ENCODE measurements at regions not wholly inside any gene's neighbourhood (a gene's known extent, or its start where the extent isn't known, plus 50 kb on each side); places are given as distances from the start of the nearest gene placed in this dataset.

GRCh38 chr9:80554856-80555255, 983.1 kb downstream of the TLE4 start:
- no peak for DNase-seq (ENCODE audit: low read depth, low spot score)

GRCh38 chr9:80554301-80554700, 982.5 kb downstream of the TLE4 start:
- no peak for DNase-seq (ENCODE audit: low read depth, low spot score)

GRCh38 chr9:80552931-80553330, 981.2 kb downstream of the TLE4 start:
- peak; percentile 46 for DNase-seq (ENCODE audit: low read depth, low spot score)

GRCh38 chr9:80550181-80550580, 978.4 kb downstream of the TLE4 start:
- no peak for DNase-seq (ENCODE audit: low read depth, low spot score)

- no peak for DNase-seq (ENCODE audit: low read depth, low spot score)
Measured at GRCh38 chr9:80547613-80548012, 975.8 kb downstream of the TLE4 start.

GRCh38 chr9:80540387-80540786, 968.6 kb downstream of the TLE4 start:
- DNase-seq (ENCODE audit: low read depth, low spot score) = no peak

- DNase-seq (ENCODE audit: low read depth, low spot score) = no peak
Measured at GRCh38 chr9:80538976-80539375, 967.2 kb downstream of the TLE4 start.

- DNase-seq (ENCODE audit: low read depth, low spot score) = no peak
Measured at GRCh38 chr9:80522465-80522864, 950.7 kb downstream of the TLE4 start.

- no peak for DNase-seq (ENCODE audit: low read depth, low spot score)
Measured at GRCh38 chr9:80521151-80521550, 949.4 kb downstream of the TLE4 start.

- no peak for DNase-seq (ENCODE audit: low read depth, low spot score)
Measured at GRCh38 chr9:80520231-80520630, 948.5 kb downstream of the TLE4 start.

GRCh38 chr9:80518441-80518840, 946.7 kb downstream of the TLE4 start:
- no peak for DNase-seq (ENCODE audit: low read depth, low spot score)

GRCh38 chr9:80516679-80517078, 944.9 kb downstream of the TLE4 start:
- DNase-seq (ENCODE audit: low read depth, low spot score) = no peak

- DNase-seq (ENCODE audit: low read depth, low spot score) = no peak
Measured at GRCh38 chr9:80509358-80509757, 937.6 kb downstream of the TLE4 start.

- no peak for DNase-seq (ENCODE audit: low read depth, low spot score)
Measured at GRCh38 chr9:80507611-80508010, 935.8 kb downstream of the TLE4 start.

GRCh38 chr9:80504601-80505230, 933.0 kb downstream of the TLE4 start:
- no peak for DNase-seq (ENCODE audit: low read depth, low spot score)

GRCh38 chr9:80503671-80504281, 932.0 kb downstream of the TLE4 start:
- peak; percentile 9 for DNase-seq (ENCODE audit: low read depth, low spot score)

GRCh38 chr9:80502306-80502705, 930.5 kb downstream of the TLE4 start:
- DNase-seq (ENCODE audit: low read depth, low spot score) = no peak

GRCh38 chr9:80501635-80502034, 929.9 kb downstream of the TLE4 start:
- DNase-seq (ENCODE audit: low read depth, low spot score) = no peak

- no peak for DNase-seq (ENCODE audit: low read depth, low spot score)
Measured at GRCh38 chr9:80500300-80500699, 928.5 kb downstream of the TLE4 start.

GRCh38 chr9:80498001-80498555, 926.3 kb downstream of the TLE4 start:
- DNase-seq (ENCODE audit: low read depth, low spot score) = no peak

GRCh38 chr9:80496901-80497556, 925.3 kb downstream of the TLE4 start:
- DNase-seq (ENCODE audit: low read depth, low spot score) = no peak

GRCh38 chr9:80493258-80493657, 921.5 kb downstream of the TLE4 start:
- no peak for DNase-seq (ENCODE audit: low read depth, low spot score)

GRCh38 chr9:80492221-80492620, 920.5 kb downstream of the TLE4 start:
- no peak for DNase-seq (ENCODE audit: low read depth, low spot score)

All from smooth muscle cell of the brain vasculature (primary cell).